GM23338 (cell line): ENCODE measurements at regions not wholly inside any gene's neighbourhood (a gene's known extent, or its start where the extent isn't known, plus 50 kb on each side); places are given as distances from the start of the nearest gene placed in this dataset.

Experiments used
- CREB1 ChIP-seq: fragments of 250-450 bp; sonication (Bioruptor Pico); IDR thresholded peaks from 2 replicates; pipeline ENCODE4 v1.5.0; 2020; ENCODE audit warnings: low read depth, mild to moderate bottlenecking, moderate library complexity
- CTCF ChIP-seq, 2 experiments: fragments of 200-600 bp in 1 of 2; sonication (generic) in 1 of 2; conservative IDR thresholded peaks; 2 replicates each; pipeline versions ENCODE4 v1.5.1 to v1.6.1; 2016 to 2017; ENCODE audit warnings: antibody characterized with exemption in 2 of 2, low read depth in 2 of 2, mild to moderate bottlenecking in 2 of 2, moderate library complexity in 1 of 2
- ETS1 ChIP-seq: IDR thresholded peaks from 2 replicates; pipeline ENCODE4 v1.6.1; 2016; ENCODE audit warnings: antibody characterized with exemption
- EZH2 ChIP-seq: fragments of 200-600 bp; sonication (generic); IDR thresholded peaks from one replicate; pipeline ENCODE4 v1.8.0; 2017; ENCODE audit warnings: antibody characterized with exemption, mild to moderate bottlenecking, low read depth; ENCODE audit not compliant: unreplicated experiment
- EZH2phosphoT487 ChIP-seq: fragments of 200-600 bp; sonication (generic); IDR thresholded peaks from one replicate; pipeline ENCODE4 v1.8.1; 2018; ENCODE audit warnings: antibody characterized with exemption; ENCODE audit not compliant: unreplicated experiment
- JUNB ChIP-seq: IDR thresholded peaks from one replicate; pipeline ENCODE4 v1.6.1; 2016; ENCODE audit warnings: antibody characterized with exemption; ENCODE audit not compliant: unreplicated experiment
- POLR2AphosphoS5 ChIP-seq: IDR thresholded peaks from 2 replicates; pipeline ENCODE4 v1.6.1; 2016; ENCODE audit warnings: antibody characterized with exemption, low read depth
- ZNF331 ChIP-seq: fragments of 250-450 bp; sonication (Bioruptor Pico); IDR thresholded peaks from 2 replicates; pipeline ENCODE4 v1.5.0; 2020; ENCODE audit warnings: low read depth, mild to moderate bottlenecking, moderate library complexity
- ZNF462 ChIP-seq: fragments of 250-450 bp; sonication (Bioruptor Pico); IDR thresholded peaks from 2 replicates; pipeline ENCODE4 v1.5.0; 2020; ENCODE audit warnings: mild to moderate bottlenecking, moderate library complexity

GRCh38 chr13:99866781-99867180 lies 104.8 kb downstream of the ZIC5 start:
- TF ChIP-seq CTCF (conservative IDR thresholded peaks at IDR 0.05; ENCODE audit: low read depth in 2 of 2) (peak in 1 of 2 experiments; percentile 34; a peak in 3 of 4 replicates), JUNB (no peak), POLR2AphosphoS5 (no peak), EZH2 (no peak), ZNF331 (no peak), EZH2phosphoT487 (no peak), ZNF462 (CRISPR knock-in tag) (no peak), CREB1 (CRISPR knock-in tag) (no peak), ETS1 (no peak)
